HepG2 (cell line): ENCODE measurements at regions not wholly inside any gene's neighbourhood (a gene's known extent, or its start where the extent isn't known, plus 50 kb on each side); places are given as distances from the start of the nearest gene placed in this dataset.

Experiments
- ATAC-seq: fragments of 200-7000 bp; cut with Tn5 transposase; 3 replicates; pipeline ENCODE4 v1.9.1; 2020; ENCODE audit warnings: mild to moderate bottlenecking, moderate library complexity
- BruUV-seq: library from RNA; stranded (reverse); fragments of 400-500 nt; replicated peaks from 2 replicates; lab custom pipeline; 2021; lab: Mats Ljungman, UMichigan
- CTCF ChIA-PET: fragments of 300-600 bp; formaldehyde crosslinking; extraction: SDS; loops from one replicate; lab custom pipeline; 2021; ENCODE audit warnings: low total read pairs, inconsistent platforms, low intra/inter-chr PET ratio; lab: Yijun Ruan, JAX
- POLR2A ChIA-PET: fragments of 350-600 bp; sonication (Branson Sonifier 250); formaldehyde crosslinking; loops from one replicate; lab custom pipeline; 2020; ENCODE audit warnings: antibody characterized with exemption, inconsistent platforms; lab: Yijun Ruan, JAX
- DNase-seq: peaks from one replicate; pipeline ENCODE4 v3.0.0-alpha.2; 2015; ENCODE audit warnings: low spot score
- FAIRE-seq: peaks from 3 replicates; lab custom pipeline; 2011; peaks lifted over from hg19 to GRCh38; lab: Jason Lieb, UNC
- H2AFZ ChIP-seq: one replicate; pipeline ENCODE4 v1.6.1; 2011; ENCODE audit warnings: low read length, inconsistent platforms
- H3K27ac ChIP-seq: fragments of 300-600 bp; 3 replicates; pipeline ENCODE4 v1.8.0; 2011; ENCODE audit warnings: mixed run types, mild to moderate bottlenecking, mixed read lengths, low read length, inconsistent platforms; ENCODE audit not compliant: insufficient read depth; ENCODE audit errors: extremely low read length
- H3K27me3 ChIP-seq, 2 experiments: fragments of 200-600 bp in 1 of 2; 2 replicates in 1 of 2; 3 replicates in 1 of 2; pipeline versions ENCODE4 v1.6.0 to v1.8.0; 2011; ENCODE audit warnings: low read length in 2 of 2, mild to moderate bottlenecking in 2 of 2, moderate library complexity in 2 of 2, inconsistent platforms in 1 of 2; ENCODE audit not compliant: insufficient read depth in 2 of 2, control insufficient read depth in 1 of 2
- H3K36me3 ChIP-seq, 2 experiments: fragments of 200-600 bp in 1 of 2; replicated peaks in 1 of 2; 2 replicates in 1 of 2; 3 replicates in 1 of 2; pipeline versions ENCODE4 v1.5.1 to v1.8.0; 2011; ENCODE audit warnings: low read length in 2 of 2, inconsistent platforms in 1 of 2; ENCODE audit not compliant: insufficient read depth in 2 of 2, control insufficient read depth in 1 of 2
- H3K4me1 ChIP-seq: 2 replicates; pipeline ENCODE4 v1.5.1; 2012; ENCODE audit warnings: low read length, inconsistent platforms; ENCODE audit not compliant: insufficient read depth
- H3K4me2 ChIP-seq: 2 replicates; pipeline ENCODE4 v1.6.0; 2011; ENCODE audit warnings: low read depth, low read length, inconsistent platforms
- H3K4me3 ChIP-seq, 3 experiments: fragments of 200-600 bp in 1 of 3; sonication (generic), shearing (Covaris generic) in 1 of 3; replicated peaks in 1 of 3; 2 replicates each; pipeline ENCODE4 v1.5.1; 2011 to 2016; ENCODE audit warnings: low read length in 3 of 3, inconsistent platforms in 2 of 3, low read depth in 2 of 3, mild to moderate bottlenecking in 2 of 3, control low read depth in 1 of 3, mixed read lengths in 1 of 3; ENCODE audit not compliant: insufficient read depth in 1 of 3
- H3K79me2 ChIP-seq: one replicate; pipeline ENCODE4 v1.6.1; 2011; ENCODE audit warnings: low read length, inconsistent platforms; ENCODE audit not compliant: insufficient read depth
- H3K9ac ChIP-seq: 2 replicates; pipeline ENCODE4 v1.6.0; 2011; ENCODE audit warnings: mild to moderate bottlenecking, low read depth, low read length, inconsistent platforms; ENCODE audit not compliant: insufficient read depth
- H3K9me3 ChIP-seq: 2 replicates; pipeline ENCODE4 v1.5.1; 2012; ENCODE audit warnings: mild to moderate bottlenecking, low read length
- H4K20me1 ChIP-seq: 2 replicates; pipeline ENCODE4 v1.6.0; 2011; ENCODE audit warnings: inconsistent platforms, mild to moderate bottlenecking, low read length, moderate library complexity; ENCODE audit not compliant: insufficient read depth
- ATF1 ChIP-seq: IDR thresholded peaks from 2 replicates; pipeline ENCODE4 v1.6.1; 2016; ENCODE audit warnings: mild to moderate bottlenecking, control low read depth
- BRD4 ChIP-seq: sonication (generic); formaldehyde crosslinking; IDR thresholded peaks from 2 replicates; pipeline ENCODE4 v1.4.0; 2020; ENCODE audit warnings: missing genetic modification reagents
- CEBPB ChIP-seq: IDR thresholded peaks from 2 replicates; pipeline ENCODE4 v1.6.1; 2011; ENCODE audit warnings: low read depth, low read length, improper control_type of control experiment, borderline replicate concordance
- GABPA ChIP-seq, 2 experiments: IDR thresholded peaks; 2 replicates each; pipeline ENCODE4 v1.6.1; 2011 to 2016; ENCODE audit warnings: low read depth in 2 of 2, low read length in 1 of 2, missing biosample characterization in 1 of 2, missing genetic modification characterization in 1 of 2
- GATAD1 ChIP-seq: IDR thresholded peaks from 2 replicates; pipeline ENCODE4 v1.6.1; 2016; ENCODE audit warnings: missing genetic modification reagents, missing compliant biosample characterization
- HNF4G ChIP-seq, 2 experiments: sonication (generic) in 1 of 2; formaldehyde crosslinking in 1 of 2; IDR thresholded peaks; 2 replicates each; pipeline versions ENCODE4 v1.4.0 to v1.6.1; 2011 to 2020; ENCODE audit warnings: borderline replicate concordance in 2 of 2, low read depth in 2 of 2, mild to moderate bottlenecking in 2 of 2, low read length in 1 of 2, missing genetic modification reagents in 1 of 2, moderate library complexity in 1 of 2
- HOXD1 ChIP-seq: sonication (generic); formaldehyde crosslinking; IDR thresholded peaks from 2 replicates; pipeline ENCODE4 v1.5.0; 2020; ENCODE audit warnings: missing genetic modification reagents
- JUN ChIP-seq: sonication (generic); formaldehyde crosslinking; IDR thresholded peaks from 2 replicates; pipeline ENCODE4 v1.4.0; 2020; ENCODE audit warnings: mild to moderate bottlenecking, missing genetic modification reagents
- MED13 ChIP-seq: sonication (generic); formaldehyde crosslinking; IDR thresholded peaks from 2 replicates; pipeline ENCODE4 v1.5.0; 2020; ENCODE audit warnings: missing genetic modification reagents
- NFKB2 ChIP-seq: sonication (generic); formaldehyde crosslinking; IDR thresholded peaks from 2 replicates; pipeline ENCODE4 v1.4.0; 2020; ENCODE audit warnings: missing genetic modification reagents, borderline replicate concordance
- NFKBIZ ChIP-seq: IDR thresholded peaks from 2 replicates; pipeline ENCODE4 v1.6.1; 2018; ENCODE audit warnings: missing genetic modification reagents, missing compliant biosample characterization
- ONECUT2 ChIP-seq: sonication (generic); formaldehyde crosslinking; IDR thresholded peaks from 2 replicates; pipeline ENCODE4 v1.4.0; 2020; ENCODE audit warnings: missing genetic modification reagents
- PHF5A ChIP-seq: IDR thresholded peaks from one replicate; pipeline ENCODE4 v1.6.1; 2018; ENCODE audit warnings: low read depth, missing genetic modification reagents; ENCODE audit not compliant: unreplicated experiment
- SETDB1 ChIP-seq: sonication (generic); formaldehyde crosslinking; IDR thresholded peaks from 2 replicates; pipeline ENCODE4 v1.5.1; 2020; ENCODE audit warnings: missing genetic modification reagents, mild to moderate bottlenecking, borderline replicate concordance
- TP53 ChIP-seq: sonication (generic); formaldehyde crosslinking; conservative IDR thresholded peaks from 2 replicates; pipeline ENCODE4 v1.4.0; 2020; ENCODE audit warnings: missing genetic modification reagents
- TRIM24 ChIP-seq: sonication (generic); formaldehyde crosslinking; IDR thresholded peaks from 2 replicates; pipeline ENCODE4 v1.8.0; 2022; ENCODE audit warnings: mild to moderate bottlenecking, missing genetic modification reagents
- ZFP1 ChIP-seq: IDR thresholded peaks from 2 replicates; pipeline ENCODE4 v1.6.1; 2016
- ZMYM4 ChIP-seq: sonication (generic); formaldehyde crosslinking; IDR thresholded peaks from 2 replicates; pipeline ENCODE4 v1.8.1; 2023; ENCODE audit warnings: mild to moderate bottlenecking, missing genetic modification reagents
- ZNF121 ChIP-seq: sonication (generic); formaldehyde crosslinking; IDR thresholded peaks from 2 replicates; pipeline ENCODE4 v1.5.0; 2020; ENCODE audit warnings: mild to moderate bottlenecking, missing genetic modification reagents
- ZNF335 ChIP-seq: sonication (generic); formaldehyde crosslinking; IDR thresholded peaks from 2 replicates; pipeline ENCODE4 v1.4.0; 2020; ENCODE audit warnings: missing genetic modification reagents
- WGBS: methylation state at CpG from one replicate; pipeline ENCODE4 v1.1.6; 2017; ENCODE audit warnings: low lambda C conversion rate; 5-methylcytosine and 5-hydroxymethylcytosine counted together
- in situ Hi-C: cut with HindIII; loops from 2 replicates; pipeline ENCODE4 v1.10.0; 2017; ENCODE audit warnings: low pct_unique_long_range_greater_than_20kb; ENCODE audit not compliant: extremely low pct_ligation_motif_present
- intact Hi-C: fragments of 100-400 bp; cut with micrococcal nuclease; formaldehyde crosslinking; loops from one replicate; pipeline ENCODE4 v1.10.0; 2022; ENCODE audit not compliant: unreplicated experiment
- TF ChIP-seq, protein P1 (sequence below): sonication (generic); formaldehyde crosslinking; IDR thresholded peaks from 2 replicates; pipeline ENCODE4 v1.5.1; 2020; ENCODE audit warnings: mild to moderate bottlenecking, missing genetic modification reagents, borderline replicate concordance

DNA sequence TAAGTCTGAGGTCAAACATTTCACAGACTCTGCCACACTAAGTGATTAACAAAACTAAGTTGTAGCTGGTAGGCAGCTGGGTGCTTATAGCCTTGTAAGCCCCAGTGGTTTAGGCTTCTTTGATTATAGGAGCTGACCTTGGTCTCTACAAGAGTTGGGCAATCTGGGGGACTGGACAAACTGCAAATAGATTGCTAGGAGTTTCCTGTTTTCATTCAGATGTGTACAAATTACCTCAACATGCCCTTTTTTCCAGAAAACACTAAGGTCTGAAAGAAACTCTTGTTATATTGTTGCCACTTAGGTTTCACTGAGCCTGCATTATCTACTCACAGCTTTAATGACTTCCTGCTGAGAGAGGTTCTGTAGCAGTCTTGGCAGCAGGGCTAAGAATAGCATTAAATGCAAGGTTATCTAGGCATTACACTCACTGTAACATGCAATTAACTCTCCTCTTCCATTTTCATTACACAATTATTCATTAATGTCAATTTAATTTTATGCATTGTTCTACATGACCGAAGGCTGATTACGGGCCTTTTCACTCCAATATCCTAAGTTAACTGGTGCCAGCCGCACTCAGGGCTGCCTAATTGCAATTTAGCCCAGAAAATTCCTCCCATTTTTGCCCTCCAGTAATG is 314.0 kb downstream of the LMO4 start:
- 60% methylated on average over 3 of the region's 3 CpGs for WGBS
- H3K27me3 ChIP-seq, result no peaks in the 10 kb centered on the region
- peak; percentile 82 for FAIRE-seq
- intact Hi-C loops, result no loop called here
- H3K36me3 ChIP-seq, result no peaks in the 10 kb centered on the region
- H3K27ac ChIP-seq, result peak overlapping the region; percentile 64
- no peak overlapping the region for H2AFZ ChIP-seq
- no peaks in the 10 kb centered on the region for H3K79me2 ChIP-seq
- BruUV-seq, result no TSS peak
- ChIA-PET POLR2A (interaction anchor here (0.8 kb wide), 1 partner anchor 314 kb away, joined by 3 read pairs; the partner anchor contains the start of gene LMO4), CTCF (no interaction called here)
- H3K4me2 ChIP-seq, result peak overlapping the region; percentile 46
- in situ Hi-C loops, result no loop called here
- peak; percentile 86 for DNase-seq
- no peaks in the 10 kb centered on the region for H3K9me3 ChIP-seq
- H3K4me3 ChIP-seq, result no peak overlapping the region; a peak in 1 of 6 replicates
- H3K9ac ChIP-seq, result no peak overlapping the region
- H4K20me1 ChIP-seq, result no peaks in the 10 kb centered on the region
- H3K4me1 ChIP-seq, result peaks cover 51% of the 10 kb centered on the region
- peak; percentile 98 for ATAC-seq
- TF ChIP-seq ZNF335 (CRISPR knock-in tag), result no peak
- TF ChIP-seq TP53, result peak; percentile 35; the same call in 1 of the 2 replicates
- TF ChIP-seq HOXD1, result peak; percentile 82
- no peak for TF ChIP-seq ONECUT2 (CRISPR knock-in tag)
- TF ChIP-seq GATAD1 (CRISPR knock-in tag), result no peak; the same call in 1 of the 2 replicates
- no peak for TF ChIP-seq NFKB2 (CRISPR knock-in tag)
- no peak for TF ChIP-seq TRIM24 (CRISPR knock-in tag)
- peak; percentile 81 for TF ChIP-seq ZMYM4 (CRISPR knock-in tag)
- TF ChIP-seq NFKBIZ (CRISPR knock-in tag), result peak; percentile 47; the same call in 1 of the 2 replicates
- TF ChIP-seq, protein P1, sequence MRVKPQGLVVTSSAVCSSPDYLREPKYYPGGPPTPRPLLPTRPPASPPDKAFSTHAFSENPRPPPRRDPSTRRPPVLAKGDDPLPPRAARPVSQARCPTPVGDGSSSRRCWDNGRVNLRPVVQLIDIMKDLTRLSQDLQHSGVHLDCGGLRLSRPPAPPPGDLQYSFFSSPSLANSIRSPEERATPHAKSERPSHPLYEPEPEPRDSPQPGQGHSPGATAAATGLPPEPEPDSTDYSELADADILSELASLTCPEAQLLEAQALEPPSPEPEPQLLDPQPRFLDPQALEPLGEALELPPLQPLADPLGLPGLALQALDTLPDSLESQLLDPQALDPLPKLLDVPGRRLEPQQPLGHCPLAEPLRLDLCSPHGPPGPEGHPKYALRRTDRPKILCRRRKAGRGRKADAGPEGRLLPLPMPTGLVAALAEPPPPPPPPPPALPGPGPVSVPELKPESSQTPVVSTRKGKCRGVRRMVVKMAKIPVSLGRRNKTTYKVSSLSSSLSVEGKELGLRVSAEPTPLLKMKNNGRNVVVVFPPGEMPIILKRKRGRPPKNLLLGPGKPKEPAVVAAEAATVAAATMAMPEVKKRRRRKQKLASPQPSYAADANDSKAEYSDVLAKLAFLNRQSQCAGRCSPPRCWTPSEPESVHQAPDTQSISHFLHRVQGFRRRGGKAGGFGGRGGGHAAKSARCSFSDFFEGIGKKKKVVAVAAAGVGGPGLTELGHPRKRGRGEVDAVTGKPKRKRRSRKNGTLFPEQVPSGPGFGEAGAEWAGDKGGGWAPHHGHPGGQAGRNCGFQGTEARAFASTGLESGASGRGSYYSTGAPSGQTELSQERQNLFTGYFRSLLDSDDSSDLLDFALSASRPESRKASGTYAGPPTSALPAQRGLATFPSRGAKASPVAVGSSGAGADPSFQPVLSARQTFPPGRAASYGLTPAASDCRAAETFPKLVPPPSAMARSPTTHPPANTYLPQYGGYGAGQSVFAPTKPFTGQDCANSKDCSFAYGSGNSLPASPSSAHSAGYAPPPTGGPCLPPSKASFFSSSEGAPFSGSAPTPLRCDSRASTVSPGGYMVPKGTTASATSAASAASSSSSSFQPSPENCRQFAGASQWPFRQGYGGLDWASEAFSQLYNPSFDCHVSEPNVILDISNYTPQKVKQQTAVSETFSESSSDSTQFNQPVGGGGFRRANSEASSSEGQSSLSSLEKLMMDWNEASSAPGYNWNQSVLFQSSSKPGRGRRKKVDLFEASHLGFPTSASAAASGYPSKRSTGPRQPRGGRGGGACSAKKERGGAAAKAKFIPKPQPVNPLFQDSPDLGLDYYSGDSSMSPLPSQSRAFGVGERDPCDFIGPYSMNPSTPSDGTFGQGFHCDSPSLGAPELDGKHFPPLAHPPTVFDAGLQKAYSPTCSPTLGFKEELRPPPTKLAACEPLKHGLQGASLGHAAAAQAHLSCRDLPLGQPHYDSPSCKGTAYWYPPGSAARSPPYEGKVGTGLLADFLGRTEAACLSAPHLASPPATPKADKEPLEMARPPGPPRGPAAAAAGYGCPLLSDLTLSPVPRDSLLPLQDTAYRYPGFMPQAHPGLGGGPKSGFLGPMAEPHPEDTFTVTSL (CRISPR knock-in tag), result peak; percentile 98
- TF ChIP-seq ZNF121, result 0 out of 2 replicates have a peak, but pooled peaks have one; percentile 22
- TF ChIP-seq GABPA (IDR thresholded peaks at IDR 0.05; ENCODE audit: low read depth, low read length), result no peak
- 0 out of 2 replicates have a peak, but pooled peaks have one; percentile 46 for TF ChIP-seq GABPA (CRISPR knock-in tag; IDR thresholded peaks at IDR 0.05; ENCODE audit: low read depth)
- TF ChIP-seq ZFP1 (CRISPR knock-in tag), result 0 out of 2 replicates have a peak, but pooled peaks have one; percentile 78
- TF ChIP-seq HNF4G (IDR thresholded peaks at IDR 0.05; ENCODE audit: borderline replicate concordance, low read depth, low read length), result 0 out of 2 replicates have a peak, but pooled peaks have one; percentile 35
- no peak for TF ChIP-seq HNF4G (CRISPR knock-in tag; IDR thresholded peaks at IDR 0.05; ENCODE audit: borderline replicate concordance, low read depth)
- TF ChIP-seq BRD4 (CRISPR knock-in tag), result peak; percentile 31; the same call in 1 of the 2 replicates
- peak; percentile 93 for TF ChIP-seq CEBPB
- peak; percentile 52; the same call in 1 of the 2 replicates for TF ChIP-seq ATF1 (CRISPR knock-in tag)
- TF ChIP-seq PHF5A (CRISPR knock-in tag), result peak; percentile 68
- TF ChIP-seq SETDB1 (CRISPR knock-in tag), result no peak
- peak; percentile 58; the same call in 1 of the 2 replicates for TF ChIP-seq MED13 (CRISPR knock-in tag)
- TF ChIP-seq JUN (CRISPR knock-in tag), result no peak; the same call in 1 of the 2 replicates
